H1 (cell line): ENCODE measurements at regions not wholly inside any gene's neighbourhood (a gene's known extent, or its start where the extent isn't known, plus 50 kb on each side); places are given as distances from the start of the nearest gene placed in this dataset.

ENCODE experiments used
- CTCF ChIA-PET: fragments of 300-600 bp; sonication (Branson Sonifier 250); formaldehyde crosslinking; loops from one replicate; lab custom pipeline; 2021; ENCODE audit not compliant: partially characterized antibody; lab: Charles Lee
- POLR2A ChIA-PET: fragments of 300-600 bp; sonication (Branson Sonifier 250); formaldehyde crosslinking; loops from one replicate; lab custom pipeline; 2021; ENCODE audit warnings: inconsistent platforms; ENCODE audit not compliant: partially characterized antibody; lab: Charles Lee
- DNase-seq, 2 experiments: peaks; one replicate each; pipeline versions ENCODE4 v3.0.0 to v3.0.0-alpha.2; 2010 to 2022; ENCODE audit warnings: low spot score in 2 of 2, low read depth in 1 of 2, mixed read lengths in 1 of 2
- FAIRE-seq: peaks from 2 replicates; lab custom pipeline; 2011; peaks lifted over from hg19 to GRCh38; lab: Jason Lieb, UNC
- H2AFZ ChIP-seq: 2 replicates; pipeline ENCODE4 v1.8.1; 2012; ENCODE audit warnings: low read length, inconsistent platforms
- H2AK5ac ChIP-seq: 2 replicates; pipeline ENCODE4 v1.6.1; 2013; ENCODE audit warnings: low read depth, low read length
- H2BK120ac ChIP-seq: replicated peaks from 2 replicates; pipeline ENCODE3; 2013; ENCODE audit warnings: low read depth, low read length, inconsistent platforms
- H2BK12ac ChIP-seq: 2 replicates; pipeline ENCODE4 v1.6.1; 2013; ENCODE audit warnings: low read depth, low read length
- H2BK15ac ChIP-seq: 2 replicates; pipeline ENCODE4 v1.6.1; 2013; ENCODE audit warnings: low read length
- H2BK20ac ChIP-seq: 2 replicates; pipeline ENCODE4 v1.6.1; 2013; ENCODE audit warnings: low read length
- H2BK5ac ChIP-seq: 2 replicates; pipeline ENCODE4 v1.6.1; 2013; ENCODE audit warnings: low read depth, low read length
- H3K14ac ChIP-seq: 2 replicates; pipeline ENCODE4 v1.6.1; 2013; ENCODE audit warnings: inconsistent platforms; ENCODE audit not compliant: insufficient read length
- H3K18ac ChIP-seq: 2 replicates; pipeline ENCODE4 v1.6.1; 2013; ENCODE audit warnings: low read length; ENCODE audit errors: extremely low read depth
- H3K23ac ChIP-seq: 2 replicates; pipeline ENCODE4 v1.6.1; 2013; ENCODE audit warnings: inconsistent platforms; ENCODE audit not compliant: insufficient read length
- H3K23me2 ChIP-seq: 2 replicates; pipeline ENCODE4 v1.6.1; 2013; ENCODE audit warnings: low read depth, low read length
- H3K27ac ChIP-seq: 2 replicates; pipeline ENCODE4 v1.6.1; 2011; ENCODE audit warnings: low read depth, low read length, inconsistent platforms
- H3K27me3 ChIP-seq, 4 experiments: replicated peaks in 1 of 4; 1 replicate in 1 of 4; 2 replicates in 3 of 4; pipeline versions ENCODE4 v1.6.1 to v1.8.1; 2011 to 2013; ENCODE audit warnings: low read length in 3 of 4, mild to moderate bottlenecking in 3 of 4, inconsistent platforms in 2 of 4, mixed read lengths in 2 of 4, moderate library complexity in 1 of 4; ENCODE audit not compliant: control insufficient read depth in 3 of 4, insufficient read depth in 3 of 4; ENCODE audit errors: extremely low read depth in 1 of 4
- H3K36me3 ChIP-seq, 4 experiments: 2 replicates each; pipeline versions ENCODE4 v1.6.1 to v1.8.1; 2011 to 2013; ENCODE audit warnings: mild to moderate bottlenecking in 4 of 4, low read length in 3 of 4, moderate library complexity in 2 of 4, control low read depth in 1 of 4, inconsistent platforms in 1 of 4; ENCODE audit not compliant: insufficient read depth in 4 of 4, control insufficient read depth in 2 of 4
- H3K4ac ChIP-seq: replicated peaks from 2 replicates; pipeline ENCODE3; 2013; ENCODE audit warnings: low read length, low read depth, mixed read lengths, inconsistent platforms; ENCODE audit not compliant: insufficient read length
- H3K4me1 ChIP-seq, 4 experiments: replicated peaks in 1 of 4; 1 replicate in 1 of 4; 2 replicates in 3 of 4; pipeline versions ENCODE4 v1.6.1 to v1.8.1; 2011 to 2013; ENCODE audit warnings: low read length in 3 of 4, inconsistent platforms in 2 of 4, mixed read lengths in 1 of 4; ENCODE audit not compliant: insufficient read depth in 4 of 4, control insufficient read depth in 3 of 4
- H3K4me2 ChIP-seq, 2 experiments: 2 replicates each; pipeline versions ENCODE4 v1.6.1 to v1.8.1; 2011 to 2013; ENCODE audit warnings: low read depth in 2 of 2, low read length in 2 of 2, control low read depth in 1 of 2, inconsistent platforms in 1 of 2, mild to moderate bottlenecking in 1 of 2; ENCODE audit not compliant: insufficient read depth in 1 of 2
- H3K4me3 ChIP-seq, 4 experiments: fragments of 200-600, 300-600 bp in 1 of 4; sonication (generic), shearing (Covaris generic), sonication (Bioruptor Twin) in 1 of 4; 2 replicates each; pipeline versions ENCODE4 v1.5.1 to v1.8.1; 2011 to 2016; ENCODE audit warnings: low read length in 4 of 4, low read depth in 3 of 4, control low read depth in 2 of 4, inconsistent platforms in 2 of 4, mild to moderate bottlenecking in 2 of 4, mixed read lengths in 1 of 4, moderate library complexity in 1 of 4; ENCODE audit not compliant: insufficient read depth in 2 of 4; ENCODE audit errors: extremely low read depth in 1 of 4
- H3K56ac ChIP-seq: replicated peaks from 2 replicates; pipeline ENCODE3; 2013; ENCODE audit warnings: low read depth, mild to moderate bottlenecking, mixed read lengths, low read length, inconsistent platforms; ENCODE audit not compliant: insufficient read length
- H3K79me1 ChIP-seq: 2 replicates; pipeline ENCODE4 v1.6.1; 2013; ENCODE audit warnings: low read depth, low read length, control low read depth
- H3K79me2 ChIP-seq, 2 experiments: 2 replicates each; pipeline versions ENCODE4 v1.6.1 to v1.8.1; 2012 to 2013; ENCODE audit warnings: low read length in 2 of 2, mild to moderate bottlenecking in 2 of 2, inconsistent platforms in 1 of 2; ENCODE audit not compliant: insufficient read depth in 2 of 2, control insufficient read depth in 1 of 2
- H3K9ac ChIP-seq, 4 experiments: replicated peaks in 1 of 4; 1 replicate in 1 of 4; 2 replicates in 3 of 4; pipeline versions ENCODE4 v1.6.1 to v1.8.1; 2011 to 2013; ENCODE audit warnings: low read depth in 3 of 4, low read length in 3 of 4, control low read depth in 2 of 4, mild to moderate bottlenecking in 2 of 4, moderate library complexity in 2 of 4, inconsistent platforms in 1 of 4; ENCODE audit errors: extremely low read depth in 1 of 4
- H3K9me3 ChIP-seq, 2 experiments: 2 replicates each; pipeline versions ENCODE4 v1.6.1 to v1.8.1; 2012 to 2013; ENCODE audit warnings: mild to moderate bottlenecking in 2 of 2, moderate library complexity in 2 of 2, control low read depth in 1 of 2, inconsistent platforms in 1 of 2, low read depth in 1 of 2, low read length in 1 of 2, mixed read lengths in 1 of 2; ENCODE audit not compliant: insufficient read depth in 2 of 2
- H4K20me1 ChIP-seq, 2 experiments: replicated peaks in 1 of 2; 2 replicates each; pipeline versions ENCODE3 to v1.8.1; 2011 to 2013; ENCODE audit warnings: inconsistent platforms in 2 of 2, low read length in 2 of 2, mild to moderate bottlenecking in 1 of 2; ENCODE audit not compliant: insufficient read depth in 2 of 2, control insufficient read depth in 1 of 2
- H4K5ac ChIP-seq: 2 replicates; pipeline ENCODE4 v1.6.1; 2013; ENCODE audit warnings: low read length, low read depth, mixed read lengths, inconsistent platforms; ENCODE audit not compliant: insufficient read length
- H4K8ac ChIP-seq: 2 replicates; pipeline ENCODE4 v1.8.0; 2013; ENCODE audit warnings: mild to moderate bottlenecking, moderate library complexity, low read length, inconsistent platforms; ENCODE audit not compliant: insufficient read depth; ENCODE audit errors: extremely low read depth
- H4K91ac ChIP-seq: replicated peaks from 2 replicates; pipeline ENCODE3; 2013; ENCODE audit warnings: low read length, mixed read lengths, inconsistent platforms; ENCODE audit not compliant: insufficient read length
- WGBS, 2 experiments: shearing (Covaris generic) in 1 of 2; methylation state at CpG; one replicate each; pipeline versions ENCODE4 v1.1.6 to v1.1.7; 2013 to 2015; ENCODE audit warnings: low lambda C conversion rate in 2 of 2, mixed read lengths in 2 of 2, inconsistent platforms in 1 of 2, low coverage in 1 of 2, missing lambda C conversion rate in 1 of 2; ENCODE audit not compliant: insufficient replicate concordance in 2 of 2, insufficient coverage in 1 of 2, insufficient read length in 1 of 2; ENCODE audit errors: extremely low coverage in 1 of 2, missing lambda C conversion rate in 1 of 2; 5-methylcytosine and 5-hydroxymethylcytosine counted together
- TF ChIP-seq, protein P1 (sequence below): IDR thresholded peaks from 2 replicates; pipeline ENCODE4 v1.6.1; 2012; ENCODE audit warnings: inconsistent platforms

DNA sequence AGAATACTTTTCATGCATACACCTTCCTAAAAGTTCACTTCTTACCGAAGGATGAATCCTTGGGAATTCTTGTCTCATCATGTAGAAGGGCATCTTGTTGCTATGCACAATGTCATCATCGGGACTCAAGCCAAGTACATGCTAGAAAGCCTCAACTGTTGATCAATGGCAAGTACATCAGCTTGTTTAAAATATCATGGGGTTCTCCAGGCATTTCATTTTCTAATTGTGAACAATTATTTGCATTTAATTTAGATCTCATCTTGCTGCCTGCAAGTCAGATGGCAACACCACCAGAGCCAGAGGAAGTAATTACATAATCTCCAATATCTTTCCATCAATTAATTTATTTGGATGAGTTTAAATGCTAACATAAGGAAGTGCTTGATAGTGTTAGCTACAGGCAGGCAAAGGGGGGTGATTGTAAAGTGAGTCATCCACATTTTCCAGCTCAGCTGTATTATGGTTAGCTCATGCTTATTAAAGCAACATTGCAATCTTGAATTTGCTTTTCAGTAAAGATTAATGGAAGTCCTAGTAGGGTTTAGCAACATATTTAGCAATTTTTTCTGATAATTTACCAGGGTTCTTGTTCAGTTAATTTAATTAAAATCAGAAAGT lies 356.5 kb downstream of the CBLL2 start:
- no peaks in the 10 kb centered on the region for H3K79me1 ChIP-seq
- H3K9me3 ChIP-seq = no peaks in the 10 kb centered on the region
- no peak overlapping the region for H3K23ac ChIP-seq
- H2BK12ac ChIP-seq = no peak overlapping the region
- no peak overlapping the region for H2AFZ ChIP-seq
- CTCF ChIA-PET = no interaction called here
- H3K27me3 ChIP-seq = no peaks in the 10 kb centered on the region
- no peak overlapping the region for H3K18ac ChIP-seq
- no peak overlapping the region for H2AK5ac ChIP-seq
- no peak overlapping the region for H2BK20ac ChIP-seq
- H3K56ac ChIP-seq = no peak overlapping the region
- H3K4me3 ChIP-seq = no peak overlapping the region
- H2BK120ac ChIP-seq = no peak overlapping the region
- no peak for FAIRE-seq
- no peak overlapping the region for H2BK15ac ChIP-seq
- H4K91ac ChIP-seq = no peak overlapping the region
- POLR2A ChIA-PET = no interaction called here
- no peaks in the 10 kb centered on the region for H3K4me1 ChIP-seq
- H3K9ac ChIP-seq = no peak overlapping the region
- H3K4ac ChIP-seq = no peak overlapping the region
- H3K79me2 ChIP-seq = no peaks in the 10 kb centered on the region
- no peak overlapping the region for H2BK5ac ChIP-seq
- 97% methylated on average over 2 of the region's 2 CpGs; no CpG with 5 or more reads in 1 of the 2 experiments for WGBS, 2 experiments
- no peaks in the 10 kb centered on the region for H3K36me3 ChIP-seq
- H4K8ac ChIP-seq = no peak overlapping the region
- no peak overlapping the region for H4K5ac ChIP-seq
- no peaks in the 10 kb centered on the region for H3K23me2 ChIP-seq
- no peak overlapping the region for H3K14ac ChIP-seq
- TF ChIP-seq, protein P1, sequence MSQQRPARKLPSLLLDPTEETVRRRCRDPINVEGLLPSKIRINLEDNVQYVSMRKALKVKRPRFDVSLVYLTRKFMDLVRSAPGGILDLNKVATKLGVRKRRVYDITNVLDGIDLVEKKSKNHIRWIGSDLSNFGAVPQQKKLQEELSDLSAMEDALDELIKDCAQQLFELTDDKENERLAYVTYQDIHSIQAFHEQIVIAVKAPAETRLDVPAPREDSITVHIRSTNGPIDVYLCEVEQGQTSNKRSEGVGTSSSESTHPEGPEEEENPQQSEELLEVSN = no peak
- DNase-seq = no peak
- H4K20me1 ChIP-seq = no peaks in the 10 kb centered on the region
- no peak overlapping the region for H3K27ac ChIP-seq
- no peak overlapping the region for H3K4me2 ChIP-seq
